Urothelium cell line (cell line): ENCODE measurements at regions not wholly inside any gene's neighbourhood (a gene's known extent, or its start where the extent isn't known, plus 50 kb on each side); places are given as distances from the start of the nearest gene placed in this dataset.

Experiments used
- DNase-seq: peaks from one replicate; pipeline ENCODE4 v3.0.0; 2011; ENCODE audit warnings: low spot score, mixed read lengths
- FAIRE-seq: peaks from 2 replicates; lab custom pipeline; 2011; peaks lifted over from hg19 to GRCh38; lab: Jason Lieb, UNC

GRCh38 chr13:34886121-34886875 lies 55.8 kb upstream of the NBEA start:
- FAIRE-seq: no peak
- DNase-seq: no peak

- DNase-seq: no peak
- FAIRE-seq: no peak
Measured at GRCh38 chr13:34886987-34887386, 55.1 kb upstream of the NBEA start.
